GM12864 (cell line): ENCODE measurements at regions not wholly inside any gene's neighbourhood (a gene's known extent, or its start where the extent isn't known, plus 50 kb on each side); places are given as distances from the start of the nearest gene placed in this dataset.

Experiments used
- DNase-seq: peaks from one replicate; pipeline ENCODE4 v3.0.0-alpha.2; 2011; ENCODE audit warnings: low read depth
- H3K4me3 ChIP-seq: 2 replicates; pipeline ENCODE4 v1.5.1; 2011; ENCODE audit warnings: mild to moderate bottlenecking, low read depth, low read length, control low read depth
- CTCF ChIP-seq: IDR thresholded peaks from 2 replicates; pipeline ENCODE4 v1.5.1; 2011; ENCODE audit warnings: low read depth, mild to moderate bottlenecking, moderate library complexity, low read length, control low read depth, inconsistent platforms; ENCODE audit errors: missing control alignments

GRCh38 chr18:26705757-26706156 is 157.4 kb upstream of the KCTD1 start:
- TF ChIP-seq CTCF: no peak
- DNase-seq: no peak
- H3K4me3 ChIP-seq: no peak overlapping the region

GRCh38 chr18:26703170-26703930 is 155.0 kb upstream of the KCTD1 start:
- H3K4me3 ChIP-seq: no peak overlapping the region
- no peak for TF ChIP-seq CTCF
- DNase-seq: no peak

- no peak overlapping the region for H3K4me3 ChIP-seq
- TF ChIP-seq CTCF: no peak
- DNase-seq: no peak
Measured at GRCh38 chr18:26702086-26702485, 153.7 kb upstream of the KCTD1 start.

GRCh38 chr18:26700728-26701127 is 152.4 kb upstream of the KCTD1 start:
- TF ChIP-seq CTCF: no peak

GRCh38 chr18:26700201-26700600 is 151.8 kb upstream of the KCTD1 start:
- no peak for TF ChIP-seq CTCF
- no peak for DNase-seq
- no peak overlapping the region for H3K4me3 ChIP-seq

More at GRCh38 chr18:26700728-26701127, 152.4 kb upstream of the KCTD1 start:
- DNase-seq: no peak
- H3K4me3 ChIP-seq: no peak overlapping the region

GRCh38 chr18:26697186-26697884 is 149.0 kb upstream of the KCTD1 start:
- TF ChIP-seq CTCF: no peak
- no peak for DNase-seq
- H3K4me3 ChIP-seq: no peak overlapping the region
